Activated naive CD8-positive, alpha-beta T cell (primary cell): ENCODE measurements at regions not wholly inside any gene's neighbourhood (a gene's known extent, or its start where the extent isn't known, plus 50 kb on each side); places are given as distances from the start of the nearest gene placed in this dataset.
"Not testable (repeated sequence)": the region's sequence is repeated elsewhere in the genome, so short reads cannot be mapped to it uniquely, and the experiment has no call there.

ENCODE experiments used
- H3K27ac Mint-ChIP-seq: one replicate; pipeline ENCODE4 v1.8.0; 2021; ENCODE audit warnings: mixed read lengths
- H3K27me3 Mint-ChIP-seq: one replicate; pipeline ENCODE4 v1.8.0; 2021; ENCODE audit warnings: mixed read lengths
- H3K36me3 Mint-ChIP-seq: one replicate; pipeline ENCODE4 v1.8.0; 2021; ENCODE audit warnings: mixed read lengths
- H3K4me1 Mint-ChIP-seq: one replicate; pipeline ENCODE4 v1.8.0; 2021; ENCODE audit warnings: low read depth, mixed read lengths
- H3K4me3 Mint-ChIP-seq: one replicate; pipeline ENCODE4 v1.8.0; 2021; ENCODE audit warnings: mild to moderate bottlenecking, mixed read lengths
- H3K9me3 Mint-ChIP-seq: one replicate; pipeline ENCODE4 v1.8.0; 2021; ENCODE audit warnings: low read depth, mixed read lengths

DNA sequence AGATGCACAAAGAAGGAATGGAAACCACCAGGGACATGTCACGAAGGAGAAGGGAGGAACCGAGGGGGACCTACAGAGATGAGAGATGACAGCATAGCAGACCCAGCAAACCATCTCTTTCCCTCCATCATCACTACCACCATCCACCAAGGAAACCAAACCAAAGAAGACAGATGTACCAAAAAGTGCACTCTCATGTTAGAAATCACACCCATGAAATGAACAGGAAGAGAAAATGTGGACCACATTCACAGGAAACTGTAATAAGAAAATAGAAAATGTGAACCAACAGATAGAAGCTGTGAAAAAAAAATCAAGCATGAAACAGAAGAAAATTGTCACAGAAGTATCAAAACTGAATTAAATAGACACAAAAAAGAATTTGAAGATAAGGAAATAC, 672.7 kb downstream of the QKI start:
- Mint-ChIP-seq H3K9me3 (no peaks in the 10 kb centered on the region), H3K4me1 (no peaks in the 10 kb centered on the region), H3K4me3 (no peak overlapping the region), H3K27me3 (no peaks in the 10 kb centered on the region), H3K36me3 (no peaks in the 10 kb centered on the region), H3K27ac (no peak overlapping the region)

DNA sequence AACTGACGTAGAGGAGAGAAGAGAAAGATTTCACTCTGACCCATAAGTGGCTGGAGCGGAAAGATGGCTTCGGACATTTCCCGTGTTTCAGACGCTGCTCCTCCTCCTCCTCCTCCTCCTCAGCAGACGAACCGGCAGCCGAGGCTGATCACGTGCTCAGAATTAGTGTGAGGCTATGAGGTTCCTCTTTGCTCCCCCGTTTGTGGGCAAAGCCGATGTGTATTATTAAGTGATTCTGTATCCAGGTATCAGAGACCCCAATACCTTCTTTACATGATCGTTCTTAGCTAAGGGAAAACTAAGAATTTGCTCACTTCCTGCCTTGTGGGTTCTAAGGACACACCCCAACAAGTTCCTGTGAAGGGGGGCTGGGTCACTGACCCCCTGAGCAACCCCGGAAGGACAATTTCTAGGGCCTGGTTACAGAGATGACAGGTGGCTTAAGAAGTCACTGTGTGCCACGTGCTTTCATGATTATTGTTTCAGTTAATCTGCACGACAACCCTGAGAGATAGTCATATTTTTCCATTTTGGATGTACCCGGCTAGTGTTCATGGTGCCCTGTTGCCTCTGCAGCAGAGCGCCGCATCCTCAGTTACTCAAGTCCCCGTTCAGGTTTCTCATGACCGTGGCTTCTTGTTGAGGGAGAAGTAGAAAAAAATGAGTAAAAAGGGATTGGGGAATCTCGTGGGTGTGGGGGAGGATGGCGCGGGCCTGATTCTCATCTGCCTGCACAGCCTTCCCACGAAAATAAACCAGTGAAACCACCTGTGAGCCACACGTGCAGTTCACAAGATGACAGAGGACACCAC, 671.8 kb downstream of the QKI start:
- H3K27me3 Mint-ChIP-seq = peaks cover 3% of the 10 kb centered on the region
- H3K36me3 Mint-ChIP-seq = no peaks in the 10 kb centered on the region
- H3K27ac Mint-ChIP-seq = no peak overlapping the region
- H3K9me3 Mint-ChIP-seq = no peaks in the 10 kb centered on the region
- no peaks in the 10 kb centered on the region for H3K4me1 Mint-ChIP-seq
- peak overlapping the region; percentile 49 for H3K4me3 Mint-ChIP-seq

- peak overlapping the region; percentile 49 for H3K4me3 Mint-ChIP-seq
- H3K27ac Mint-ChIP-seq = no peak overlapping the region
- no peaks in the 10 kb centered on the region for H3K36me3 Mint-ChIP-seq
- no peaks in the 10 kb centered on the region for H3K4me1 Mint-ChIP-seq
- peaks cover 4% of the 10 kb centered on the region for H3K27me3 Mint-ChIP-seq
- H3K9me3 Mint-ChIP-seq = no peaks in the 10 kb centered on the region
Measured at GRCh38 chr6:164085091-164086075, 670.9 kb downstream of the QKI start.

GRCh38 chr6:164079275-164079600, 664.7 kb downstream of the QKI start:
- Mint-ChIP-seq H3K4me1 (no peaks in the 10 kb centered on the region), H3K9me3 (no peaks in the 10 kb centered on the region), H3K27ac (no peak overlapping the region), H3K4me3 (no peak overlapping the region), H3K27me3 (peaks cover 9% of the 10 kb centered on the region), H3K36me3 (no peaks in the 10 kb centered on the region)

GRCh38 chr6:164078532-164079274, 664.2 kb downstream of the QKI start:
- no peak overlapping the region for H3K4me3 Mint-ChIP-seq
- no peaks in the 10 kb centered on the region for H3K36me3 Mint-ChIP-seq
- peaks cover 9% of the 10 kb centered on the region for H3K27me3 Mint-ChIP-seq
- H3K9me3 Mint-ChIP-seq = no peaks in the 10 kb centered on the region
- H3K4me1 Mint-ChIP-seq = no peaks in the 10 kb centered on the region
- no peak overlapping the region for H3K27ac Mint-ChIP-seq

DNA sequence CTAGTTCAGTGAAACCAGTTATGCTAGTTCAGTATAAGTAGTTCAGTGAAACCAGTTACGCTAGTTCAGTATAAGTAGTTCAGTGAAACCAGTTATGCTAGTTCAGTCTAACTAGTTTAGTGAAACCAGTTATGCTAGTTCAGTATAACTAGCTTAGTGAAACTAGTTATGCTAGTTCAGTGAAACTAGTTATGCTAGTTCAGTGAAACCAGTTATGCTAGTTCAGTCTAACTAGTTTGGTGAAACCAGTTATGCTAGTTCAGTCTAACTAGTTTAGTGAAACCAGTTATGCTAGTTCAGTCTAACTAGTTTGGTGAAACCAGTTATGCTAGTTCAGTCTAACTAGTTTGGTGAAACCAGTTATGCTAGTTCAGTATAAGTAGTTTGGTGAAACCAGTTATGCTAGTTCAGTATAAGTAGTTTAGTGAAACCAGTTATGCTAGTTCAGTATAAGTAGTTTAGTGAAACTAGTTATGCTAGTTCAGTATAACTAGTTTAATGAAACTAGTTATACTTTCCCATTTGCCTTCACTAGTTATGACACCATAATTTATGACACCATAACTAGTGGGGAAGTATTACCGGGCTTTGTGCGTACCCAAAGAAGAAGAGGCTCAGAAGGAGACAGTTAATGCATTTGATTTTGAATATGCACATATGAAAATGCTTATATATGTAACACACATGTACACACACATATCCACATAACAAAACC, 662.5 kb downstream of the QKI start:
- not testable (repeated sequence) for H3K36me3 Mint-ChIP-seq, H3K9me3 Mint-ChIP-seq, H3K4me3 Mint-ChIP-seq, H3K4me1 Mint-ChIP-seq, H3K27ac Mint-ChIP-seq, H3K27me3 Mint-ChIP-seq

DNA sequence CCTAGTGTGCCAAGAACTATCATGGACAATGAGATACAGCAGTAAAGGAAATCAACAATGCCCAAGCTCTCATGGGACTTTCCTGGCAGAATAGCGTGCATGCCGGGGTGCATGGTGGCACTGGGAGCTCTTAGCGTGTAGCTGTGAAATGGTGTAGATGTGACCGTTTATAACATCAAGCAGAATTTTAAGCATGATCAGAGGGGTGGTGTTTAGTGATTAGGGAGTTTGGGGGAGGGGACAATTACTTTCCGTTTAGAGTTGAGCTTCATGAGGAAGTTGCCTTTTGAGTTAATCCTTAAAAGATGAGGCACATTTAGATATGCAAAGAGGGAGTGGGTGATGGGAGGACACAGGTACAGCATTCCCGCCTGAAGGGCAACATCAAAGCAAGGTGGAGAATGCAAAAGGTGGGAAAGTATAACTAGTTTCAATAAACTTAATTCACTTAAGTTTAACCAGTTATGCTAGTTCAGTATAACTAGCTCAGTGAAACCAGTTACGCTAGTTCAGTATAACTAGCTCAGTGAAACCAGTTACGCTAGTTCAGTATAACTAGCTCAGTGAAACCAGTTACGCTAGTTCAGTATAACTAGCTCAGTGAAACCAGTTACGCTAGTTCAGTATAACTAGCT, 661.6 kb downstream of the QKI start:
- H3K27ac Mint-ChIP-seq = no peak overlapping the region
- no peak overlapping the region for H3K4me3 Mint-ChIP-seq
- no peaks in the 10 kb centered on the region for H3K4me1 Mint-ChIP-seq
- H3K9me3 Mint-ChIP-seq = peaks cover 6% of the 10 kb centered on the region
- peaks cover 6% of the 10 kb centered on the region for H3K27me3 Mint-ChIP-seq
- no peaks in the 10 kb centered on the region for H3K36me3 Mint-ChIP-seq

GRCh38 chr6:164072240-164072666, 657.7 kb downstream of the QKI start:
- Mint-ChIP-seq H3K4me3 (no peak overlapping the region), H3K9me3 (peaks cover 6% of the 10 kb centered on the region), H3K27me3 (no peaks in the 10 kb centered on the region)

GRCh38 chr6:164069350-164069990, 655.0 kb downstream of the QKI start:
- no peak overlapping the region for H3K4me3 Mint-ChIP-seq
- no peaks in the 10 kb centered on the region for H3K27me3 Mint-ChIP-seq
- no peaks in the 10 kb centered on the region for H3K4me1 Mint-ChIP-seq
- no peak overlapping the region for H3K27ac Mint-ChIP-seq
- H3K9me3 Mint-ChIP-seq = peaks cover 6% of the 10 kb centered on the region
- no peaks in the 10 kb centered on the region for H3K36me3 Mint-ChIP-seq

More at GRCh38 chr6:164072240-164072666, 657.7 kb downstream of the QKI start:
- Mint-ChIP-seq H3K36me3 (no peaks in the 10 kb centered on the region), H3K27ac (no peak overlapping the region), H3K4me1 (no peaks in the 10 kb centered on the region)

DNA sequence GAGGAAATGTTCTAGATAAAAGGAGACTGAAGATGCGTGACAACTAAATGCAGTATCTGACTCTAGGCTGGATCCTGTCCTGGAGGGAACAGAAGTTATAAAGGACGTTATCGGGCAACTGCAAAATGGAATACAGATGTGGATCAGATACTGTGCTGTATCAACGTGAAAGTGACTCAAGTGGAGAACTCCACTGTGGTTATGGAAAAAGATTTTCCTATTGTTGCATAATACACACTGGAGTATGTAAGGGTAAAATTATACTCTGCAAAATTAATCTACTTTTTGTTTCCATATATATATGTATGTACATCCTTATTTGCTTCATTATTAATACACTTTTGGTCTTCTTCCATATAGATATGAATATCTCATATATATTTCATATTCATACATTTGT, 654.0 kb downstream of the QKI start:
- Mint-ChIP-seq H3K27me3 (no peaks in the 10 kb centered on the region), H3K9me3 (peaks cover 6% of the 10 kb centered on the region), H3K27ac (no peak overlapping the region), H3K36me3 (no peaks in the 10 kb centered on the region), H3K4me3 (no peak overlapping the region), H3K4me1 (no peaks in the 10 kb centered on the region)

DNA sequence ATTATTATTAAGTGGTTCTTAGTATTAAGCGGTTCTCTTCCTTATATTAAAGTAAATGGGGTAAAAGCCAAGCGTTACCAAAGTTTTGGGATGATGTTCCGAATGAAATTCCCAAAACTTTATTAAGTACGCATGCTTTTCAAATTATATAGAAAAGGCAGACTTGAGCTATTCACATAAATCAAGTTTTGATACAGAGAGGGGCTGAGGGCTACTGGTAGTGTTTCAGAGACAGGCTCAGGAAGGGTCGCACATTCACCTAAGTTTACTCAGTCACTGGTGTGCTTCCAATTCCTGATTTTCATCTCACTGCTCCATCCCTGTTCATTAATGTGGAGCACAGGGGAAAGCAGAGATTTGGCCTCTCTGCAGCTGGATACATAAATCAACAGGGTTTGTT, 652.2 kb downstream of the QKI start:
- H3K36me3 Mint-ChIP-seq = no peaks in the 10 kb centered on the region
- no peaks in the 10 kb centered on the region for H3K9me3 Mint-ChIP-seq
- no peak overlapping the region for H3K27ac Mint-ChIP-seq
- H3K4me1 Mint-ChIP-seq = no peaks in the 10 kb centered on the region
- H3K27me3 Mint-ChIP-seq = no peaks in the 10 kb centered on the region
- no peak overlapping the region for H3K4me3 Mint-ChIP-seq

- Mint-ChIP-seq H3K27ac (no peak overlapping the region), H3K9me3 (no peaks in the 10 kb centered on the region), H3K36me3 (no peaks in the 10 kb centered on the region), H3K4me3 (no peak overlapping the region), H3K4me1 (no peaks in the 10 kb centered on the region), H3K27me3 (no peaks in the 10 kb centered on the region)
Measured at GRCh38 chr6:164066335-164066734, 651.8 kb downstream of the QKI start.

GRCh38 chr6:164063346-164063745, 648.8 kb downstream of the QKI start:
- H3K27ac Mint-ChIP-seq = no peak overlapping the region
- H3K9me3 Mint-ChIP-seq = no peaks in the 10 kb centered on the region
- H3K4me3 Mint-ChIP-seq = no peak overlapping the region
- H3K27me3 Mint-ChIP-seq = no peaks in the 10 kb centered on the region
- no peaks in the 10 kb centered on the region for H3K36me3 Mint-ChIP-seq
- H3K4me1 Mint-ChIP-seq = no peaks in the 10 kb centered on the region

GRCh38 chr6:164062872-164063271, 648.4 kb downstream of the QKI start:
- no peak overlapping the region for H3K27ac Mint-ChIP-seq
- no peaks in the 10 kb centered on the region for H3K9me3 Mint-ChIP-seq

More at GRCh38 chr6:164062872-164063271, 648.4 kb downstream of the QKI start:
- no peak overlapping the region for H3K4me3 Mint-ChIP-seq
- H3K4me1 Mint-ChIP-seq = no peaks in the 10 kb centered on the region
- H3K27me3 Mint-ChIP-seq = no peaks in the 10 kb centered on the region
- H3K36me3 Mint-ChIP-seq = no peaks in the 10 kb centered on the region
